ENCODE measurements at regions not wholly inside any gene's neighbourhood (a gene's known extent, or its start where the extent isn't known, plus 50 kb on each side); places are given as distances from the start of the nearest gene placed in this dataset.
"Not testable (repeated sequence)": the region's sequence is repeated elsewhere in the genome, so short reads cannot be mapped to it uniquely, and the experiment has no call there.

DNA sequence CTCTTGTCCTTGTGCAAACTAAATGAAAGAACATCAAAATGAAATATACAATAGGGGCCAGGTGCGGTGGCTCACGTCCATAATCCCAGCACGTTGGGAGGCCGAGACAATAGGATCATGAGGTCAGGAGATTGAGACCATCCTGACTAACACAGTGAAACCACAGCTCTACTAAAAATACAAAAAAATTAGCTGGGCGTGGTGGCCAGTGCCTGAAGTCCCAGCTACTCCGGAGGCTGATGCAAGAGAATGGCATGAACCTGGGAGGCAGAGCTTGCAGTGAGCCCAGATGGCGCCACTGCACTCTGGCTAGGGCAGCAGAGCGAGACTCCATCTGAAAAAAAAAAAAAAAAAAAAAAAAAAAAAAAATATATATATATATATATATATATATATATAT, 132.7 kb upstream of the HSFY2 start:
- DNase-seq = not testable (repeated sequence)

DNA sequence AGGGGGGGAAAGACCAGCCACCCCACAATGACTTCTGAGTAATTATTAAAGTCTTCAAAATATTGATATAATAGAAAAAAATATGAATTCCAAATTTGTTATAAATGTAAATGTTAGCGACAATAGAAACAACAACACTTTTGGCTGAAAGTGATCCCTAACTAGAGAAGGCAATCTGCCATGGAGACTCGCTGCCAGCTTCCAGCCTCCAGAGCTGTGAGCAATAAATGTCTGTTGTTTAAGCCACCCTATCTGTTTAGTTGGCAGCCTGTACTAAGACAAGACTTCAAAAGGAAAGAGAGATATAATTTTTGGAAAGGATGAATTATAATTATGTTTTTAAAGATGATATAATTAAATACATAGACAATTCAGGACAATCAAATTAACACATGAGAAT, 130.8 kb upstream of the HSFY2 start:
- no peak for DNase-seq

DNA sequence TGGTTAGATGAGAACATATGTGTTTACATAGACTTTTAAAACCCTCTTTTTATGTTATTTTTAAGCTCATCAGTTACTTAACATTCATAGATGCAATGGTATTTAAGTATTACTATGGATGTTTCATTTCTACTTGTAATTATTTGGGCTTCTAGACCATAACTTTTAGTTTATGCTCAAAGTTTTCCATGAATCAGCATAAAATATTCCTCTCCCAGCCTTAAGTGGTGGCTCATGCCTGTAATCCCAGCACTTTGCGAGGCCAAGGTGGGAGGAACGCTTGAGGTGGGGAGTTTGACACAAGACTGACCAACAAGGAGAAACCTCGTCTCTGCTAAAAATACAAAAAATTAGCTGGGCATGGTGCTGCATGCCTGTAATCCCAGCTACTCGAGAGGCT, 118.5 kb upstream of the HSFY2 start:
- DNase-seq = no peak

DNA sequence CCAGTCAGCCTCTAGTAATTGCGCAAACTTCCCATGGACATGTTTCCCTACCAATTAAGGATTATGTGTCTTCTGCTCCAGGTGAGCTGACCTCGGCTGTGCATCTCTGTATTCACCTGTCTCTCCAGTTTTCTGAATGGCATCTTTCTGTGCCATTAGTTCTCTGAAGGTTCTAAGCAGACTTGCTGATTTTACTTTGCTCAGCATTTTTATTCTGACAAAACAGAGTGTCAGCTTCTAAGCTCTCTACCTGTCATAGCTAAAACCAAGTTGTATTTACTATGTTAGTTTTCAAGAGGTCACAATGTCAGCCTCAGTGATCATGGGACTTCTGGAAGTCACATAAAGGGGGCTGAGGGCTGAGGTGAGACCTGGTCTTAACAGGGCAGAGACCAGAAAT, 116.0 kb upstream of the HSFY2 start:
- no peak for DNase-seq

DNA sequence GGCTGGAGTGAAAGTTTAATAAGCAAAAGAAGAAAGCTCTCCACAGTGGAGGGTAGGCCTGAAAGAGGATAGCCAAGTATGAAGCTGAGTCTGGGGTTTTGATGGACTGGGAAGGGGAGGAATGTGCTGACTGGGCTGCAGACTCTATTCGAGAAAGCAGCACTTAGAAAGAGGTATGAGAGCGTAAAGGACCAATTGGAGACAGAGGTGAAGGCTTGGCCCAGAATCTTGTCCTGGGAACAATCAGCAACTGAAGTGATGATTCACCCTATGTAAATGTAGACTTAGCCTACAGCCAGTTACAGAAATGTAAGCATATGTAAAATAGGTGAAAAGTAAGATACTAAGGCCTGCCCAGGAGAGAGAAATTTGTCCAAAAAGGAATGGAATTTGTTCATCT, 111.2 kb upstream of the HSFY2 start:
- no peak for DNase-seq

DNA sequence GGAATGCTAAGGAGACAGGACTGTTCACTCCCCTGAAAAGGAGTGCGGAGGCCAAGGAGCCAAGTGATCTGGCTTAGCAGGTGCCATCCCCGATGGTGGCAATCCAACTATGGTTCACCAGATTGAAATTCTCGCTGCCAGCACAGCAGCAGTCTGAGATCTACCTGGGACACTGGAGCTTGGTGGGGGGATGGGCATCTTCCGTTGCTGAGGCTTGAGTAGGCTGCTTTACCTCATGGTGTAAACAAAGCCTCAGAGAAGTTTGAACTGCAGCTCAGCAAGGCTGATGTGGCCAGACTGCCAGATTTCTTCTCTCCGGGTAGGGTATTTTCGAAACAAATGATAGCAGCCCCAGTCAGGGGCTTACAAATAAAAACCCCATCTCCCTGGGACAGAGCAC, 95.6 kb upstream of the HSFY2 start:
- DNase-seq = not testable (repeated sequence)

DNA sequence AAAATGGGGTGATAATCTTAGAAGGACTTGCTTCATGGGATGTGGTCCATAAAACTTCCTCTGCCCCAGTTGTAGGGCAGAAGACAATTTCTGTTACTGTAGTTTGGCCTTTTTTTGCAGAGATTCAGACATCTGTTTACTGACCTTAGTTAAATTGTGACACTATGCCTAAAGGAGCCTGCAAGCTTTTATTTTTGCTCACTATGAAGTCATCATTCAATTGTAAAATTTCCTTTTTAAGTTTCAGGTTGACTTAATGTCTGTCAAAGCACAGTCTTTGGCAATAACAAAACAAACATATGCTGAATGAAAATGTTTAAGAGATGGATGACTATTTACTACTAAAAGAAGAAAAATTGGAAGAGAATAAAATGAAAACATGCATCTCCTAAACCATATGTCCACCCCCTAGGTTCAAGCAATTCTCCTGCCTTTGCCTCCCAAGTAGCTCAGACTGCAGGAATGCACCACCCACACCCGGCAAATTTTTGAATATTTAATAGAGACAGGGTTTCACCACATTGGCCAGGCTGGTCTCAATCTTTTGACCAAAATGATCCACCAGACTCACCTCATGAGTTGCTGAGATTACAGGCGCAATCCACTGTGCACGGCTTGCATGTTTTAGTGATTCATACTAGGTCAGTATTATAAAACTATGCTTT, 93.5 kb upstream of the HSFY2 start:
- not testable (repeated sequence) for DNase-seq

DNA sequence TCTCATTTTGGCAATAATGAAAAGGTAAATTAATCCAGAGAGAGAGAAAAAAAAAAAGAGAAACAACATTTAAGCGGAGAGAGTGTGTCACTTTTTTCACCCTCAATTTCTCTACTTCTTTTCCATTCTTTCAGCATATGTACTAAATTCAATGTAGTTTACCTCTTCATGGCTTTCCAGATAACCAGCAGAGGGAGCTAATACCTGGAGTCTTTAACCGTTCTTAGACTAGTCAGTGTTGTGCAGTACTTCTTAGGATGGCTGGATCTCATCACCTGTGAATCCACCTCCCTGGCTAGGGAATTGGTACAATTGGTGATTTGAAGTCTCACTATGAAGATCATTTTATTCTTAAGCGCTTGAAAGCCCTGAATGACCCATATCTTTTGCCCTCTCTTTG, 87.3 kb upstream of the HSFY2 start:
- DNase-seq = not testable (repeated sequence)

DNA sequence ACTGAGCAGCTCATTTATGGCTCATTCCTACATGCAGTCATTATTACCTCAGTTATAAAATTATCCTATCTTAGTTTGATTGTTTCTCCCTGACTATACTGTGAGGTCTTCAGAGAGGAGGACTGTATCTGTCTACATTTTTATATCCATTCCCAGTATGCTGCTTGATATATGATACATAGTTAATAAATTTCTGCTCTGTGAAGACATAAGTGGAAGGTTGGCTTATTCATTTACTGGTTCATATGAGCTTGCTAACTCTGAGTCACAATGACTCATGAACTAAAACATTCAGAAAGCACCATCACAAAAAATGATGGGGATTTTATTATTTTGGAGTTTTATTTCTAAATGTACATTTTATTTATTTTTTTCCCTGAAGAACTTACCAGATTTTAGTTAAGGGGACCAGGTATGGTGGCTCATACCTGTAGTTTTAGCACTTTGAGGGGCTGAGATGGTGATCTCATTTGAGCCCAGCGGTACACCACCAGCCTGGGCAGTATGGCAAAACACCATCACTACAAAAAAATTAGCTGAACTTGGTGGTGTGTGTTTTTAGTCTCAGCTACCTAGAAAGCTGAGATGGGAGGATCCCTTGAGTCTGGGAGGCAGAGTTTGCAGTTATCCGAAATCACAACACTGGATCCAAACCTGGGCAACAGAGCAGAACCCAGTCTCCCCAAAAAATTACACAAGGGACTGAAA, 85.1 kb upstream of the HSFY2 start:
- DNase-seq = not testable (repeated sequence)

DNA sequence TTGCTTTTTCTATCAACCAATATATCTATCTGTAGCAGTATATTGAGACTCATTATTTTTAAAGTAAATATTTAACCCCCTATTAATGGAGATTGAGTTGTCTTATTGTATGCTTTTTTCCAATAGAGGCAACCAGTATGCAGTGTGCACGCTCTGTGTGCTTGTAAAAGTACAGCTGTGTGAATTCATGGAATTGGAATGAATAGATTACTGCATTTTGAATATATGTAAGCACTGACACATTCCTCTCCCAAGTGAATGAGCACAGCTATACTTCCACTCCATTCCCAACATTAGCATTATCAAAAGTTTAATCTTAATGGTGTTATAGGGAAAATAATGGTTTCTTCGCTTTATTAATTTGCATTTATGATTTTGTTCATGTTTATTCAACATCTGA, 81.6 kb upstream of the HSFY2 start:
- not testable (repeated sequence) for DNase-seq

DNA sequence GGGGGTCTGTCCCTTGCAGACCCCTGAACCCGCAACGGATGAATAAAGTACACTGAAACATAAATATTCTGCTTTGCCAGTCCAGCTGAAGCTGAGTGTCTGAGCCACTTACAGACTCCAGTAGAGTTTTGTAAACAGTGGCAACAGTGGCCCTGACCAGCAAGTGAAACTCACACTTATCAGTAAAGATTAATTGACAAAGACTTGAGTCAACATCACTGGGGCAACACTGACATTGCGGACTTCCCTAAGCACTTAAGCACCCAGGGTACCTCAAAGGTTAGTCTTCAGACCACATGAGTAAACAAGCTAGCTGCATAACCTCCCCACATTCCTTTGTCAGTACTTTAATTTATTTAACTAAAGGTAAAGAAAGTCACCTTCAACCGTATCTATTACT, 79.8 kb upstream of the HSFY2 start:
- DNase-seq = not testable (repeated sequence)

DNA sequence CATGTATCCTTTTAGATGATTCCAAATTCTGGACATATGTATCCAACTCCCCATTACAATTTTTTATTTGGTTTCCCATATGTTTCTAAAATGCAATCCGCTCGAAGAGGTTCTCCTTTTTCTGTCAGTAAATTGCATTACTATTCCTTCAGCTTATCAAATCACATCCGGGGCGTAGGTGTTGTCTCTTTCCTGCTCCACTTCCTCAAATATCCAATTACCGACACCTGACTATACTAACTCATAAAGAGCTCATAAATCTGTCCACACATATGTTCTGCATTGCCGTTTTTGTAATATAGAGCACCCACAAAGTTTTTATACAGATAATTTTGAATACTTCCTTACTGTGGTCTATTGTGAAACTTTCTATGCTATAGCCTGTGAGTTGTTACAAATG, 63.1 kb upstream of the HSFY2 start:
- not testable (repeated sequence) for DNase-seq

Measured in inflammatory macrophage (primary cell).